Inferior parietal cortex (tissue), 1 donor: ENCODE measurements at regions not wholly inside any gene's neighbourhood (a gene's known extent, or its start where the extent isn't known, plus 50 kb on each side); places are given as distances from the start of the nearest gene placed in this dataset.
"Not testable (repeated sequence)": the region's sequence is repeated elsewhere in the genome, so short reads cannot be mapped to it uniquely, and the experiment has no call there.

Experiments used
- DNase-seq: peaks from one replicate; pipeline ENCODE4 v3.0.0-alpha.2; 2016; ENCODE audit errors: extremely low spot score

DNA sequence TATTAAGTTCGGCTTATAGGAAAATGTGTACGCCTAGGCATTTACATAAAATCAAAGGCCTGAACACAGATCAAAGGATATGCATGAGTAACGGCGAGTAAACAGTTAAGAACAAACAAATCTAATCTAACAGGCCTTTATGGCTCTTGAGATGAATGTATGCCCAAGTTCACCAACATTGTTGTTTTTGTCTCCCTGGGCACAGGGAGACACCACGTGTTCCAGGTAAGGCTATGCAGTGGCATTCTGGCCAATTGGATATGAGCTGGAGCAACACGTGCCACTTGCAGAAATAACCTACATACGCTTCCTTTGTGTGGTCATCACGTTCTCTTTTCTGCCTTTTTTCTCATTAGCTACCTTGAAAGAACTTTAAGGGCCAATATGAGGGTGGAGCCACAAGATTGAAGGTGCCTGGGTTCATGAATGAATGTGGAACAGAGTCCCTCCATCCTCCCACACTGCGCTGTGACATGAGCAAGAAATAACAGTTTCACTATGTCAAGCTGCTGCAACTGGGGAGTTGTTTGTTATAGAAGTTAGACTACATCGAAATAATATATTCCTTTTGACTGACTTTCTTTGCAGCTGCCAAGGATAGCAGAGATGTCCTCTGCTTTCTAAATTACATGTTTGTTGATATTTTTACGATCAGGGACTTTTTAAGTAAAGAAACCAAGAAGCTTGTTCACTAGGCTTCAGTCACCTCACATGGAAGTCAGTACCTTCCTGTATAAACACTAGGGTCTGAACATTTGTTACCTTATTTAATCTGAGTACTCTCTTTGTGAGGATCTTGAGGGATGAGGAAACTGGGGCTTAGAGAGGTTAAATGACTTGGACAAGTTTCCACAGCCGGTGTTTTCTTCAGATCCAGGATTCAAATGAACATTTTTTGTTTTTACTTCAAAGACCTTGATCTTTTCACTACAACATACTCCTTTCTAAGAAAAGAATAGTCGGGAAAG lies 427.5 kb upstream of the TBL1XR1 start:
- no peak for DNase-seq

DNA sequence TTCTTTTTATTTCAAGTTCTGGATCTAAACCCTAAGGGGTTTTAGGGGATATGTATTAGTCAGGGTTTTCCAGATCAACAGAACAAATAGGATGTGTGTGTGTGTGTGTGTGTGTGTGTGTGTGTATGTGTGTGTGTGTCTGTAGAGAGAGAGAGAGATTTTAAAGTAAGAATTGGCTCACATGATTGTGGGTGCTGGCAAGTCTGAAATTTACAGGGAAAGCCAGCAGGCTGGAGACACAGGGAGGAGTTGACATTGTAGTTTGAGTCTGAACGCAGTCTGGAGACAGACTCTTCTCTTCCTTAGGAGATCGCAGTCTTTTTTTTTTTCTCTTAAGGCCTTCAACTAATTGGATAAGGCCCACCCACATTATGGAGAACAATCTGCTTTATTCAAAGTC lies 428.8 kb upstream of the TBL1XR1 start:
- DNase-seq = no peak

DNA sequence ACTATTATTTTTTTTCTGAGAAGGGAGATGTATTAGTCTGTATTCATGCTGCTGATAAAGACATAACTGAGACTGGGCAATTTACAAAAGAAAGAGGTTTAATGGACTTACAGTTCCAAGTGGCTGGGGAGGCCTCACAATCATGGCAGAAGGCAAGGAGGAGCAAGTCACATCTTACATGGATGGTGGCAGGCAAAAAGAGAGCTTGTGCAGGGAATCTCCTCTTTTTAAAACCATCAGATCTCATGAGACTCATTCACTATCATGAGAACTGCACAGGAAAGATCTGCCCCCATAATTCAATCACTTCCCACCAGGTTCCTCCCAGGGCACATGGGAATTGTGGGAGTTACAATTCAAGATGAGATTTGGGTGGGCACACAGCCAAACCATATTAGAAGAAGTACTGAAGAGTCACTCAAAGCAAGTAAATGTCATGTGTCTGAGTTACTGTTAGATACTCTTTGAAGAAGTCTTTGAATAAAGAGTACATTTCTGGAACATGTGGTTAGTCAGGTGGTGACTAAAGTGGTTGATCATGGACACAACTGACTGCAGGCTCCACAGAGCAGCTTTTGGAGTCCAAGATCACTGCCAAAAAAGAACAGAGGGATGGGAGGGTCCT lies 430.9 kb upstream of the TBL1XR1 start:
- not testable (repeated sequence) for DNase-seq

DNA sequence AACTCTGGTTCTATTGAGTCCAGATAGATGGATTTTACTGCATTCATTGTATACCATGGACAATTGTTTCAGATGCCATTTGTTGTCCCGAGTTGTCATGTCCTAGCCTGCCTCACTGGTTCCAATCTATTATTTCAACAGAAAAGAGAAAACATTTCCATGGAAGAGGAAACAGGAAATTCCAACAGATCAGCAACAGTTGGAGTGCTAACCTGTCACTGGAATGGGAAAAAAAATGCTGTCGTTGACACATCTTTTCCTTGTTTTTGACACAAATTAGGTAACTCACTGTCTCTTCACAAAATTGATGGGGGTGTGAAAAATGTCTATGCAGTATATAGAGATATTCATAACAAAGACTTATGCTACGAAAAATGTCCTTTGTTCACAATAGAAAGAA lies 432.0 kb upstream of the TBL1XR1 start:
- no peak for DNase-seq

DNA sequence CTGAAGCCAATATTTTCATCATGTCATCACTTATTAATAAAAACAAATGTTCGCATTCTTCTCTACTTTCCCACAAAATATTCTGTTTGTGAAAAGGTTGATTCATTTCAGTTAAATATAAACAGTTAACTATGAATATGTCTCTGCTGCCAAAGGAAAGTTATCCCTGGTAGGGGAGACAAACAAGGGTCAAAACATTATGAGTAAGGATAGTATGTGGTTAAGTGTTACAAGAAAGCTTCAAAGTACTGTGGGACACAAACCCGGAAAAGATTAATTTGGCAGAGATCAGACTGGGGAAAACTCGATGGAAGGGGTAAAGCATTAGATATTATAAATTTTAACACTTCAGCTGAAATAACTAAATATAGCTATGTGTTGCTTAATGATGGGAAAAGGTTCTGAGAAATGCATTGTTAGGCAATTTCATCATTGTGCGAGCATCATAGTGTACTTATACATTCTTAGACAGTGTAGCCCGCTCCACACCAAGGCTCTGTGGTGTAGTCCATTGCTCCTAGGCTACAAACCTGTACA lies 436.5 kb upstream of the TBL1XR1 start:
- no peak for DNase-seq

DNA sequence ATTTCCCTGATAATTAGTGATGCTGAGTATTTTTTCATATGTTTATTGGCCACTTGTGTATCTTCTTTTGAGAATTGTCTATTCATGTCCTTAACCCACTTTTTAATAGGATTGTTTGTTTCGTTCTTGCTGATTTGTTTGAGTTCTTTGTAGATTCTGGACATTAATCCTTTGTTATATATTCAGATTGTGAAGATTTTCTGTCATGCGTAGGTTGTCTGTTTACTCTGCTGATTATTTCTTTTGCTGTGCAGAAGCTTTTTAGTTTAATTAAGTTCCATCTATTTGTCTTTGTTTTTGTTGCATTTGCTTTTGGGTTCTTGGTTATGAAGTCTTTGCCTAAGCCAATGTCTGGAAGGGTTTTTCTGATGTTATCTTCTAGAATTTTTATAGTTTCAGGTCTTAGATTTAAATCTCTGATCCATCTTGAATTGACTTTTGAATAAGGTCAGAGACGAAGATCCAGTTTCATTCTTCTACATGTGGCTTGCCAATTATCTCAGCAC lies 438.4 kb upstream of the TBL1XR1 start:
- DNase-seq = not testable (repeated sequence)

DNA sequence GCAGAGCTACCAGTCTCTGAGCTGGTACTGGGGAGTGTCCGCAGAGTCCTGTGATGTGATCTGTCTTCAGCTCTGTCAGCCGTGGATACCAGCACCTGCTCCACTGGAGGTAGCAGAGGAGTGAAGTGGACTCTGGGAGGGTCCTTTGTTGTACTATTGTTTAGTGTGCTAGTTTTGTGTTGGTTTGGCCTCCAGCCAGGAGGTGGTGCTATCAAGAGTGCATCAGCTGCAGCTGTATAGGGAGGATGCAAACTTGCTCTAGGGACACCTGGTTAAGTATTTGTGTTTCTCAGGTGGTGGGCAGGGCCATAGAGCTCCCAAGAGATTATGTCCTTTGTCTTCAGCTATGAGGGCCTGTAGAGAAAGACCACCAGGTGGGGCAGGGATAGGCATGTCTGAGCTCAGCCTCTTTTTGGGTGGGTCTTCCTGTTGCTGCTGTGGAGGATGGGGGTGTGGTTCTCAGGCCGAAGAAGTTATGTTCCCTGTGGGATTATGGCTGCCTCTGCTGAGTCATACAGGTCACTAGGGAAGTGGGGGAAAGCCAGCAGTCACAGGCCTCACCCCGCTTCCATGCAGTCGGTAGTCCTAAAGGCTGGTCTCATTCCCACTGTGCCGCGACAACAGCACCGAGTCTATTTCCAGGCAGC lies 443.2 kb upstream of the TBL1XR1 start:
- DNase-seq = no peak

DNA sequence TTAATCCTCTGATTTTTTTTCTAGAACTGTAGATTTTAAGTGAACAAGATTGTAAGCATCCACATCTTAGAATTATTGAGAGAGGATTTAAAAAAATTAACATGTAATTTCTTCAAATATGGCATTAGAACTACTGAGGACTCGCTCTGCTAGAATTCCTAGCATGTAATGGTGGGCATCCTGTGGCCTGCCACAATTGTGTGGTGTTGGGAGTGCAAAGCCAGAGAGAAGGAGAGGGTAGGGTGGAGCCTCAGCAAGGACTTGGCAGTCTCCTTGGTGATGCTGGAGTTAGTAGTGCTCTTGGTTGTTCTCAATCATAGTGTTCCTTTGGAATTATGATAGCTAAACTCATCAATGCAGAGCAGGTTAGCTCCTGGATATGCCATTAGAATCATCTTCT lies 443.9 kb upstream of the TBL1XR1 start:
- DNase-seq = no peak

DNA sequence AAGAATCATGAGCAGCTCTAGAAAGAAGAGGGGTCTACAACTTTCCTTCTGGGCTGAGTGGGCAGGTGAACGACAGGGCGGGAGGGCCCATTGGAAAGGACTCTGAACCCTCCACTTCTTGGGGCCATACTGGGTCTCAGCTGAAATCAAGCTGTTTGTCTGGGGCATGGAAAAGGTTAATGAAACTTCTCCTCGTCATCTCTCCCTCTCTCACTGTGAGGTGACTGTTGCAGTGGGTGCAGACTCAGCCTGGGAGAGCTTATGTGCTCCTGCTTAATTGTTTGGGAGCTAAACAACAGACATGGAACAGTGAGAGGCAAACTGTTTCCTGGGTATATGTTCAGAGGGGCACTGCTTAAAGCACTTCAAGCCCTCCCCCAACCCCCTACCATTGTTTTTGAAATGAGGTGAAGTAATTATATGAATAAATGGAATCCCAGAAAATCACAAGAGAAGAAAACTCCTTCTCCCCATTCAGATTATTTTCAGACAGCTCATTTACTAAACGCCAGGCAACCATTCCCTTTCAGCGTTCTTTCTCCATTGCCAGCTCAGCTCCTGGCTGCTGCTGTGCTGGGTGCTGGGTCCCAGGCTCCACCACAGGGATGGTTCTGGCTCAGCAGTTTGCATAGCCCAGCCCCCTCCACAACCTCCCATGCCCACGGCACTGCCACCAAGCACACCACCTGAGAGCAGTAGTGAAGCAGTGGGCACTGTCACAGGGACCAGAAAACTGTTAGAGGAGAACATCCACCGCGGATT lies 444.9 kb upstream of the TBL1XR1 start:
- DNase-seq = no peak

DNA sequence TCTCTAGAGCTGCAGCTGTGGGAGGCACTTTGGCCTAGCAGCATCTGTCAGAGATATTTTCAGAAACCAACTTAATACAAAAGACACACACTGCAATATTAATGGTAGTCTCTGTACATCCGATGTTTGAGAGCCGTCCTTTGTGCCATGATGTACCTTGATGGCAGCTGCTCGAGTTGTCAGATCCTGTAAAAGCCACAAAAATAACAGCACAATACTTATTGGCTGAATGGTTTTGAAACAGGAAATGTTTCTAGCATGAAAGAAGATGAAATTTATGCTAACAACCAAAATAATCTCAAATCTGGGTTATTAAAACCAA lies 445.5 kb upstream of the TBL1XR1 start:
- DNase-seq = no peak

DNA sequence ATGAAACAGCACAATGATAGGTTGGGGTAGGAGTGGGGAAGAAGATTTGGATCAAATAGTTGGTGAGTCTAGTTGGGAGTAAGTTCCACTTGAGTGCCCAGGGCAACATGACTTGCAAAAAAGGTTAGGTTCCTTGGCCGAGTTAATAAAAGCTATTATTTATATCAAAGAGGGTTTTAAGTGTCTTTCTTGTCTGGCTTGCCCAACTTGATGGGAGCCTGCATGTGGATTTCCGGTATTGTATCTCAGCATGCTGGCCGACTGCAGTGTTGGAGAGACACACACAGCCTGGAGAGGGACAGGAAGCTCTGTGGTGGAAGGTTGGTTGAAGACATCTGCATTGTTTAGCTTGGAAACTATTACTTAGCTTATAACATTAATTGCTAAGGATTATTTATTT lies 449.5 kb upstream of the TBL1XR1 start:
- DNase-seq = no peak

DNA sequence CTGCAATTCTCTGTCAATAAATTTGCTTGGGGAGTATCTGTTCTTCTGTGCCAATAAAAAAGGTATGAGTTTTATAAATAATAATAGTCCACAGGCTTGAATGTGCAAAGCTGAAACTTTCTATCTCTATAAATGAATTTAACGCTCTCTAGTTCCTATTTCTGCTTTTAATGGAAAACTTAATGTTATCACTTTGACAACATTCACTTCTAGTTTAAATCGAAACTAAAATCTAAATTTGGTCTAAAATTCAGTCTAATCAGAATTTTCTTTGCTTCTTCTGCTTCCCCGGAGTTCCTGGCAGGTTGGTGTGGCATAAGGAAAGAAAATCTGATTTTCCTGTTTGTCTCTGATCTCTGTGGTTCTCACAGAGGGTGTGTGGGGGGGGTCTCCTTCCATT lies 450.1 kb upstream of the TBL1XR1 start:
- DNase-seq = no peak

DNA sequence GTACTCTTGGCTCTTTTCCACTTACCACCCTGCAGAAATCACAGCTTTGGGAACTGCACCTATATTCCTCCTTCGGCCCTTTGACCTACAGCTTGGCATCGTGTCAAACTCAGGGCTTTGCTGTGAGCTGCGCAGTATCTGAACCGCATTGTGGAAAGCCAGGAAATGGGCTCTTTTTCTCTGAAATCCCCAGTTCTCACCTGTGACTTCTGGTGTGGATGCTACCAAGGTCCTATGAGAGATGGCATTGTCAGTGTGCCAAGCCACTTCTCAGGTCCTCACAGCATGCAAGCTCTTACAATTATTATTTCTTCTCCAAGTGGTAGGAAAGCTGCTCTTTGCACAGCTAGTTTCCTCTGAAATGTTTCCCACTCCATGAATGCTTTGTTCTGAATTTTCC lies 450.6 kb upstream of the TBL1XR1 start:
- no peak for DNase-seq

DNA sequence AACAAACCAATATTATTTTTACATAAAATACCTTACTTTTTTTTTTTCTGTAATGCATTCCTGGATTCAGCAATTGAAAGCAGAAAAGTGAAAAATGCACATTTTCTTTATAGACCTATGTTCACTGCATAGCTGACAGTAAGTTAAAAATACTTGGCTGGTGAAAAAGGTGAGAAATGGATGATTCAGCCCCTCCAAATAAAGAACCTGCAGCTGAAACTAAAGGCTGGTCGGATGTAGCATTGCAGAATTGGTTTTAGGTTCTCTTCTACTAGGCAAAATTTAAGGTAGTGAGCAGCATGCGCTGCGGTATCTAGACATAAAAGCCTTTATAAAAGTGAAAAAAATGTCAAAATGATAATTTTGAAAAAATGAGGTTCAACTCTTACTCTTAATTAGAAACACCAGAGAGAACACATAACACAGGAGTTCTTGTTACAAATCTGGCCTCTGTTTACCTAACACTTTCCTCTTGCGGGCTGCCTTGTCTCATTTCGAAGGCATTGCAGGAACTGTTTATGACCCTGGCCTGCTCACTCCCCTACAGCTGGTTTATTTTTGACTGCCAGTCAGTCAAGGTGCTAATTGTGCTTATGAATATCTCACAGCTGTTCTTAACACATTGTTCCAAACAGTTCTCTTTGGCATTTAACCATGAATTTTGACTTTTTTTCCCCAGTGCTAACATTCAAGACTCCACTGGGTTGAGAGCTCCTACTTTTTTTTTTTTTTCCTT lies 455.4 kb upstream of the TBL1XR1 start:
- DNase-seq = peak; percentile 52

DNA sequence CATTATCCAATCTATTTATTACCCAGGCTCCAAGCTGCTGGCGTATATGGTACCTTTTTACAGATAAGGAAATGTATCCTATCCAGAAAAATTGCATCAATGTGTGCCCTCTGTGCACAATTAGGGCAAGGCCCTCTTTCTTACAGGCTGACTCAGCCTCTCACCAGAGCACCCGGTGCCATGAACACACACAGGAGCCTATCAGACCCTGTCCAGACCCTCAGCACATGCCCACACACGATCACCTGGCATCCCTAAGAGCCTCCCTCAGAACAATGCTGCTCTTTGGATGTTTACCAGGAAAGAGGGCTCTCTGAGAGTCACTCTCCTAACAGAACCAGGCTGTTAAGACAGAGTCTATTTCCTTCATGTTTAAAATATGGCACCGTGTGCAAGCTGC lies 460.0 kb upstream of the TBL1XR1 start:
- no peak for DNase-seq

DNA sequence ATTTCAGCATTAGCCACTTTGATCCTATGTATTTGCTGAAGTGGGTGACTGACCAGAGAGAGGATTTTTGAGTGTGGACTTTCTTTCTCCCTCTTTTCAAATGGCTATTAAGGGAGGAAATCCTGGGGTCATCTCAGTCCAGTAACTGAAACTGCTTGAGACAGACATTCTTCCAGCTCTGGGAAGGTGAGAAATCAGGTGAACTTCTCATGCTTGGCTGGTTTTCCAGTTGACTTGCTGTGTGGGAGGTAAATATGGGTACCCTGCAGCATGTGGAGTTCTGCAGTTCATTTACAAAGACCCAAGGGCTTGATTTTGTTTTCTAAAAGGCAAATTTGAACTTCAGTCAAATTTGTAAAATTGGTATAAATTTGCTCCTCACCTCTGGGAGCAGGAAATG lies 461.1 kb upstream of the TBL1XR1 start:
- no peak for DNase-seq

DNA sequence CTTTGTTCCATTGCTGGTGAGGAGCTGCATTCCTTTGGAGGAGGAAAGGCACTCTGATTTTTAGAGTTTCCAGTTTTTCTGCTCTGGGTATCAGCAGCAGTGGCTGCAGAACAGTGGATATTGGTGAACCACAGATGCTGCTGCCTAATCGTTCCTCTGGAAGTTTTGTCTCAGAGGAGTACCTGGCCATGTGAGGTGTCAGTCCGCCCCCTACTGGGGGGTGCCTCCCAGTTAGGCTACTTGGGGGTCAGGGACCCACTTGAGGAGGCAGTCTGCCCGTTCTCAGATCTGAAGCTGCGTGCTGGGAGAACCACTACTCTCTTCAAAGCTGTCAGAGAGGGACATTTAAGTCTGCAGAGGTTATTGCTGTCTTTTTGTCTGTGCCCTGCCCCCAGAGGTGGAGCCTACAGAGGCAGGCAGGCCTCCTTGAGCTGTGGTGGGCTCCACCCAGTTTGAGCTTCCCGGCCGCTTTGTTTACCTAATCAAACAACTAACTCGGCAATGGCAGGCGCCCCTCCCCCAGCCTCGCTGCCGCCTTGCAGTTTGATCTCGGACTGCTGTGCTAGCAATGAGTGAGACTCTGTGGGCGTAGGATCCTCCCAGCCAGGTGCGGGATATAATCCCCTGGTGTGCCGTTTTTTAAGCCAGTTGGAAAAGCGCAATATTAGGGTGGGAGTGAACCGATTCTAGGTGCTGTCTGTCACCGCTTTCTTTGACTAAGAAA lies 467.3 kb upstream of the TBL1XR1 start:
- not testable (repeated sequence) for DNase-seq

DNA sequence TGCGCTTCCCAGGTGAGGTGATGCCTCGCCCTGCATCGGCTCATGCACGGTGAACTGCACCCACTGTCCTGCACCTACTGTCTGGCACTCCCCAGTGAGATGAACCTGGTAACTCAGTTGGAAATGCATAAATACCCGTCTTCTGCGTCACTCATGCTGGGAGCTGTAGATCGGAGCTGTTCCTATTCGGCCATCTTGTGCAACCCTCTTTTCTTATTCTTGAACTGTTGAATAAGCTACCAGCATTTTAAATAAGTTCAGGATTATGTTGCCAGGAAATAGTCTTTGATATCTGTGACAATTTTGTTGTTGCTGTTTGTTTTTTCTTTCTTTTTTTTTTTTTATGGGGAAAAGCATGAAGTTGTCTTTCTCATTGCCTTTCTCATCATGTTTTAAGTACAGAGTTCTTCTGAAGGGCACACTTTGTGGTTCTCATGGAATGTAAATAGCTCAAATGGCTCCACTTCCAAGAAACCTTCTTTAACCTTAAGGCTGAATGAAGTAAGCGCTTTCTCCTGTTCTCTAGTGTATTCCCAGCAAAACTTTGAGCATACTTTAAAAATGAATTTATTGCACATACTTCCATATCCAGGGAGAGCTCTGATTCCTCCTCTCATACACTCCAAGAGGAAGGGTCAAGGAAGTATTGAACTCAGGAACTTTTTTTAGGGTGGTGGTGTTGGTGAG lies 468.0 kb upstream of the TBL1XR1 start:
- no peak for DNase-seq

DNA sequence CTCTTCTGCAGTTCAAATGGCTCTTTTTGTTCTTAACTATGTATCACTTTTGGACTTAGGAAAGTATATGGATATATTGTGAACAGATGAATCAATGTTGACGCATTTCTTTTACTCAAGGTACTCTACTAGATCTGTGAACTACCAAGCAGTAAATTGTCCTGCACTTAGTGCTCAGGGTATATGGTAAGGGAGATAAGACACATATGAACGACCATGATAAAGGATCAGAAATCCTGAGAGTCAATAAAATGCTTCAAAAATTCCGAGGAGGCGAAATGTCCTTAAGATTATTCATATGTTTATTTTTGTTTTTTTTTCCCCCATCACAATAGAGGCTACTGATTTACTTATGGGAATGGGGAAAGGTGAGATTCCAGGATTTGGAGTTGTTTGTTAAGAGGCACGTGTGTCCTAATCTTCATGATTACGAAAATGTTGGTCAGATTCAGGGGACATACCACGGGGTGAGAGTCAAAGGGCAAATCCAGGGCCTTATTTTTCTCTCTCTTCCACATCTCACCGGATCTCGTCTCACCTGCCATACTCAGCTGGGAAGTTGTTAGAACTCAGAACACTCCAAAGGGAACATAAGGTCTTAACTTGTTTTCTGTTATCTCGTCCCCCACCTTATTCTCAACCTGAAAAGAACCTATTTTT lies 475.1 kb upstream of the TBL1XR1 start:
- DNase-seq = no peak
